Renal cortex interstitium (tissue), 11 donors: ENCODE measurements at regions not wholly inside any gene's neighbourhood (a gene's known extent, or its start where the extent isn't known, plus 50 kb on each side); places are given as distances from the start of the nearest gene placed in this dataset.
A peak's percentile ranks its signal among the peaks of the same experiment; 100 is the strongest.
"Not testable (repeated sequence)": the region's sequence is repeated elsewhere in the genome, so short reads cannot be mapped to it uniquely, and the experiment has no call there.

Experiments
- DNase-seq, 11 donors: peaks; one replicate each; pipeline ENCODE4 v3.0.0-alpha.2; 2013; ENCODE audit warnings: low read depth in 9 of 11, low spot score in 4 of 11; ENCODE audit errors: extremely low read depth in 1 of 11

DNA sequence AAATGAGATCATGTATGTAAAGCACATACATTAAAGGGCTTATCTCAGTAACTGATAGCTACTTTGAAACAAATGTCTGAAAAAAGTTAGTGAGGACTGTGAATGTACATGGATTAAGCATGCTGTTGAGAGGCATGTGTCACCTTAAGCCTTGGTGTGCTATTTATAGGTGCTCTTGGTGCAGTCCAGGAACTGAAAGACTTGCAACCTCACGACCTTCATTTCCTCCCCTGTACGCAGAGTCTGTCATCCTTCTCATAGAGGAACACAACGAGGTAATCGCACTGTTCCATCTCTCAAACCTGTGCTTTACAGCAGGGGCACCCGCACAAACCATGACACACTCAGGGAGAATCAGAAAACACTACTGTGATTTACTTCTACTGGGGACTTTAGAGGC, 65.6 kb downstream of the UFM1 start:
- no peak for DNase-seq

DNA sequence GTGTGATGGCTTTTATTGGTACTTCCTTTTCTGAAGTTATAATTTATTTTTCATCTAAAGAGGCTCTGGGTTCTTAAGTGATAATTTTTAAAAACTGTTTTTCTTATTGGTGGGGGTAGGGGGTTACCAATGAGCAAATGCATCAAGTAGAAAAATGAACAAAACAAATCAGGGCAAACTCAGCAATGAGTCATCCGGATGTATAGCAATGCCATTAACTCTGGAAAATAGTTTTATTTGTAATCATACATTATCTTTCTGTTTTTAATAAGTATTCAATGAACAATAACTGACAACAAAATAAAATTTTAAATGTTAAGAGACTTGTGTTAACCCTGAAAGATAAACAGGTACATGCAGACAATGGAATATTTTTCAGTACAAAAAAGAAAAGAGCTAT, 67.6 kb downstream of the UFM1 start:
- DNase-seq = no peak

DNA sequence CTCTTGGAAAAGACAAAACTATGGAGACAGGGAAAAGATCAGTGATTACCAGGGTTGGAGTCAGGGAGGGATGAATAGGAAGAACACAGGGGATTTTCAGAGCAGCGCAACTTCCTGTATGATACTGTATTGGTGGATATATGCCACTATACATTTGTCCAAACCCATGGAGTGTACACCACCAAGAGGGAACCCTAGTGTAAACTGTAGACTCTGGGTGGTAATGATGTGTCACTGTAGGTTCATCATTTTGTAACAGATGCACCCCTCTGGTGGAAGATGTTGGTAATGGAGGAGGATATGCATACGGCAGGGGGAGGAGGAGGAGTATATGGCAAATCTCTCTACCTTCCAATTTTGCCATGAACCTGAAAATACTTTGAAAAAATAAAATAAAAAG, 68.1 kb downstream of the UFM1 start:
- DNase-seq = no peak

DNA sequence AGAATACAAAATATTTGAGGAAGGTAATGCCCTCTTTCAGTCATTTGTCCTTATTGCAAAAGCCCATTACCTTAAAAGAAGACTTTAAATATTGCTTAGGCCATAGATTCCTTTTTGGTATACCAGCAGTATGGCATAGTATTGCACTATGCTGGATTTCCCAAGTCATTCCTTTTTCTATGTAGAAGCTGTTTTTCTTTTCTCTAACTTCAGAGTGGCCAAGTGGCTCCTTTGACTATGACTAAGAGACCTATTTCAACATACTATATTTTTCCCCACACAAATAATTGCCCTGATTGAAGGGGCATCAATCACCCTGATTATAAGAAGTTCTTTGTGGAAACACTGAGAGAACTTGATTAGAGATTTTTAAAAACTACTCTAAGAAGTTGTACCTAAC, 68.6 kb downstream of the UFM1 start:
- DNase-seq = no peak

DNA sequence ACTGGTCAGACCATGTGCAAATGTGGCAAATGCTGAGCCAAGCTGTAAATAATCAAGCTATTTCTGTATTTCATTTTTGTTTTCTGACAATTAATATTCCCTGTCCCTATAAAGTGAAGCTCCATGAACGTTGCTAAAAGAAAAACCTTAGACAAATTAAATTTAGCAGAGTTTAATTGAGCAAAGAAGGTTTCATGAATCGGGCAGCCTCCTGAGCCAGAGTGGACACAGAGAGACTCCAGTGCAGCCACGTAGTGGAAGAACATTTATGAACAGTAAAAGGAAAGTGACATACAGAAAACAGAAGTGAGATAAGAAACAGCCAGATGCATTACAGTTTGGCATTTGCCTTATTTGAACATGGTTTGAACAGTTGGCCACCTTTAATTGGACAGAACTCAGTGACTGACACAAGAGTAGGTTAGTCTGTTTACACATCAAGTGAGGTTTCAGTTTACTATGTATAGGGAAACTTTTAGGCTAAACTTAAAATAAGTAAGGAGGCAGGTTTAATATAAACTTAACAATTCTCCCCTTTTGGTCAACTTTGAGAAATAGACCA, 69.7 kb downstream of the UFM1 start:
- no peak for DNase-seq

DNA sequence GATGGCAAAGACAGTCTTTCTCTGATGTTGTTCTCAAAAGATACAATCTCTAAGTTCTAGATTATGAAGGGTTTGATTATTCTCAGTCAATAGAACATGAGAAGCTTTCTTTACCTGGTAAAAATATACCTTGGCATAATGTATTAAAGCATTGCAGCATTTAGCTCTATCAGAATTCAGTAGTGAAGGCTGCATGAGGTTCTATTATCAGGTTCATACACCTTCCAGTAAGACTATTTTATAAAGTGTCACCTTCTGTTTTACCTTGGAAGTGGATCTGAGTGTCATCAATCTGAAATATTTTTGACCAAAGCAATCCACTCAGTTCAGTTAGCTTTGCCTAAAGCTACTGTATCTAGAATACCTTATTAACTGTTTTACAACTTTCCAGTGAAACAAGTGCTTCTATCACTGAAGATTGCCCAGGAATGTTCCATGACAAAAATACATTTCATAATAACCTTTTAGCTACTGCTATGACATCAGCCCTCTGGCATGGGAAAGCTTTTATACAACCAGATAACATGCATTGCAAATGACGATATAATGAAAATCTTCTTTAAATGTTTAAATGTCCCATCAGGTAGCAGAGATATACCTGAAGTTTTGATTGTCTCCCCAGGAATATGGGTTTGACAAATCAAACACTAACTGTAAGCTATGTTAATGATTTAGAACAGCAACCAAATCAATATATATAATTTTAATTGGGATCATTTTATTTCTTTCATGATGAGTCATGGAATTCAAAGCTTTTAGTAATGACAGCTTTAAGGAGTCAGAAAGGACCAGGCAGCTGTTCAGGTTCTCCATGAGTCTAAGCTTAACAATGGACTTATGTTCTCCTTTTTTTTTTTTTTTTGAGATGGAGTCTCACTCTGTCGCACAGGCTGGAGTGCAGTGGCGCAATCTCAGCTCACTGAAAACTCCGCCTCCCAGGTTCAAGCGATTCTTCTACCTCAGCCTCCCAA, 72.2 kb downstream of the UFM1 start:
- DNase-seq = no peak

DNA sequence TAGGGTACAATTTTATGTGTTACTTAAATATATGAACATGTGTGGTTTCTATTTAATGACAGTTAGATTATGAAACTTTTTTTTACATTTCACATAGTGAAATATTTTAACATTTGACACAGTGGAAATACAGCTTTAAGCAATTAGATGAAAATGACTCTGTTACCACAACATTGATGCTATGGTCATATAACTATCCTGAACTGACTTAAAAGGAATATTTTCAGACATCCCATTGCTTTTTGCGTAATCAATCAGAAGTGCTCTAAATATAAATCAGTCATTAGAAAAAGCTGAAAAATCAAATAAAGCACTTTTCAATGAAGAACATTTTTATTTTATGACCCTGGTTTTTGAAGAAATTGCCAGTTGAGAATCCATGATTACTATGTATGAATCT, 80.3 kb downstream of the UFM1 start:
- no peak for DNase-seq

DNA sequence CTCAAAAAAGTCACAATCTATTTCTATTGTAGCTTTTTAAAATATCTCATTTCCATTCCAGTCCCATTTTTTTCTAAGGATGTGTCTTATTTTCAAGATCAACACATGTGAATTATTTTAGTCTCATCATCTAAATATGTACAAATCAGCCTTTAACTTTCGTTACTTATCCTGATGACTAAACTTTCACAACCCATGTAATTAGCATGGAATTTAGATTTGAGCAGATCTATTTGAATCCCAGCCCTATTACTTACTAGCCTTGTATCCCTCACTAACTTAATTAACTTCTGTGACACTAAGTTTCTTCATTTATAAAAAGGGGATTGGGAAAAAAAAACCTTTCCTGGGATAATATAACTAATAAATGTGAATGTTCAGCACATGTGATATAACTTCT, 81.1 kb downstream of the UFM1 start:
- DNase-seq = no peak

DNA sequence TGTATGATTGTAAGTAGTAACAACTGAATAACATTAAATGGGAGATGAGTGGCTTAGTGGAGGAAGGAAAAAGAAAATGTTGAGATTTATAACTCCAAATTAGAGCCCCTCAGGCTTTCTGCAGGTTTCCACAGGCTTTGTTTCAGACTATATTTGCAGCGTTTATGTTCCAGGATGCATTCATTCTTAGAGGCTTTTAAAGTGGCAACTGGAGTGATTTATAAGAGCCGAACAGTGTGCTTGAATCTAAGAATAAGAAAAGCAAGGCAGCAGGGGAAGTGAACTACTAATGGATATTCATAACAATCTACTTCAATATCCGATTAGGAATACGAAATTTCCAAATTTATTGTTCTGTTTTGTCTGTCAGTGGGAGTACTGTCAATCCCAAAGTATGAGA, 91.0 kb downstream of the UFM1 start:
- peak in 5 of 11 donors; percentile 11 to 23 (median 15) for DNase-seq

DNA sequence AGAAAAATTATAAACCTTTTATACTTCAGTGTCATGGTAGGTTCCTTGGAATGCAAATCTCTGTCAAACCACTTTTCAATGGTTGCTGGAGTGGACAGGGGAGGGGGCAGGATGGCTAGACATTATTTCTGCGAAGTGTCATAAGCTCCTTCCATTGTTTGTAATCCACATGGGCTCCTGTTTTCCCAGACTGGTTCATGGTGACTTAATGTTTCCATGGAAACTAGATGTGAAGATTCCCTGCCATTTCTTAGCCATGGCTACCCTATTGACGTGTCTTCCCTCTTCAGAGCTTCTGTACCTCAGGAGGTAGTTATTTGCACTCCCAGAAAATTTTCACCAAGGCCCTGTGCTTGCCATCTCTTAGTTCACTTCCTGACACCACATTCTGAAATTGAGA, 95.3 kb downstream of the UFM1 start:
- DNase-seq = no peak

DNA sequence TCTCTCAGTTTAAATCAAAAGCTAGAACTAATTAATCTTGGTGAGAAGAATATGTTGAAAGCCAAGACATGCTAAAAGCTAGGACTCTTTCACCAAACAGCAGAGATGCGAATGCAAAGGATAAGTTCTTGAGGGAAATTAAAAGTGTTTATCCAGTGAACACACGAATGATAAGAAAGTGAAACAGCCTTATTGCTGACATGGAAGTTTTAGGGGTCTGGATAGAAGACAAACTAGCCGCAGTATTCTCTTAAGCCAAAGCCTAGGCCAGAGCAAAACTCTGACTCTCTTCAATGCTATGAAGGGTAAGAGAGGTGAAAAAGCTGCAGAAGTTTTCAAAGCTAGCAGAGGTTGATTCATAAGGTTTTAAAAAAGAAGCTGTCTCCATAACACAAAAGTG, 103.0 kb downstream of the UFM1 start:
- no peak for DNase-seq

DNA sequence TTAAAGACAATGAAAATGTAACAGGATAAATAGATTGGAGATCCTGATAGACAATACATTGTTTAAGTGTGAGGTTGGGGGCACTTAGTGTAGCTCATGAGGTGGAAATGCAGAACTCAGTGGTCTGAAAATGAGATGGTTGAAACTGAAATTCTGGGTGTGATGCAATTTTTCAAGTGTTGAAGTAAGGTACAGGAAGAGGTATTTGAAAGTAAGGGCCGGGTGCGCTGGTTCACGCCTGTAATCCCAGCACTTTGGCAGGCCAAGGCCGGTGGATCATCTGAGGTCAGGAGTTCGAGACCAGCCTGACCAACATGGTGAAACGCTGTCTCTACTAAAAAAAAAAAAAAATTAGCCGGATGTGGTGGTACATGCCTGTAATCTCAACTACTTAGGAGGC, 113.0 kb downstream of the UFM1 start:
- no peak for DNase-seq

DNA sequence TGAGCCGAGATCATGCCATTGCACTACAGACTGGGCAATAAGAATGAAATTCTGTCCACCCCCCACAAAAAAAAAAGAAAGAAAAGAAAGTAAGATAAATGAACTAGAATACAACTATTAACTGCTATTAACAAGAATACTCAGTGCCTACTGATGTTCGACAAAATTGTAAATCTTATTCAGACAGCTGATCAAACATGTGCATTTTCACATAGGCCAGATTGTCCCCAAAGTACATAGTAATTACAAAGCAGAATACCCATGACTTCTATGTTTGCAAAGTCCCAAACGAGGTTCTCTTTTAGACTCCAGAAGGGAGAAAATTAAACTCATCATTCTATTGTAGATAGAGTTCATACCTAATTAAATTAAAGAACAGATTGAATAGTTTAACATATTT, 113.4 kb downstream of the UFM1 start:
- no peak for DNase-seq

DNA sequence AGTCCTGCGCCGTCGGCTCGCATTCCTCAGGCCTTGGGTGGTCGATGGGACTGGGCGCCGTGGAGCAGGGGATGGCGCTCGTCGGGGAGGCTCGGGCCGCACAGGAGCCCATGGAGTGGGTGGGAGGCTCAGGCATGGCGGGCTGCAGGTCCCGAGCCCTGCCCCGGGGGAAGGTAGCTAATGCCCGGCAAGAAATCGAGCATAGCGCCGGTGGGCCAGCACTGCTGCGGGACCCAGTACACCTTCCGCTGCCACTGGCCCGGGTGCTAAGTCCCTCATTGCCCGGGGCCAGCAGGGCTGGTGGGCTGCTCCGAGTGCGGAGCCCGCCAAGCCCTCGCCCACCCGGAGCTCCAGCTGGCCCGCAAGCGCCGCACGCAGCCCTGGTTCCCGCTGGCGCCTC, 122.8 kb downstream of the UFM1 start:
- not testable (repeated sequence) for DNase-seq

DNA sequence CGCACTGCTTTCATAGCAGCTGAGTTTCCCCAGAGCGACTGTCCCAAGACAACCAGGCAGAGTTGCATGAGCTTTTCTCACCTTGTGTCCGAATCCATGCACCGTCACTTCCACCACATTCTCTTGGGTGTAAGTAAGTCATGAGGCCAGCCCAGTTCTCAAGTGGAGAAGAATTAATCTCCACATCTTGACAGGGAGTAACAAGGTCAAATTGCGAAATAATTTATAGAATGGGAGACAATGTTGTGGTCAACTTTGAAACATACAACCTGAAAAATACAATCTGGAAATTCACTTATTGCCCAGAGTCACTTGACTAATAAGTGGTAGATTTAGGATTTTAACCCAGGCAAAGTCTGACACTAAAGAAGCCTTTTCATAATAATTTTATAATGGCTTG, 123.7 kb downstream of the UFM1 start:
- no peak for DNase-seq

DNA sequence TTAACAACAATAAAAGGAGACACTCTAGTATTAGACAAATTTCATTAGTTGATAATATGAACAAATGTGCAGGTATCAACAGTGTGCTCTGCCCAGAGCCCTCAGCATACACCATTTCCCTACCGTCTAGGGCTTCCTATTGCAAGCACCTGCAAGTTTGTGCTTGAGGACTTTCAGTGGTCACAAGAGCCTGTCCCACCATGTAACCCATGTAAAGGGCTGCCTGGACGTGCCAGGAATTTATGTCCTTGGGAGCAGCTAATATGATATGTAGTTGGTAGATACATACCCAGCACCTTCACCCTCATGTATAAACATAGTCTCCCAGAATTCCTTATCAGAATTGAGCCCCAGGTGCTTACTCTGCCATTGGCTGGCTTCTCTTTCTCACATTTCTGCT, 128.0 kb downstream of the UFM1 start:
- no peak for DNase-seq

DNA sequence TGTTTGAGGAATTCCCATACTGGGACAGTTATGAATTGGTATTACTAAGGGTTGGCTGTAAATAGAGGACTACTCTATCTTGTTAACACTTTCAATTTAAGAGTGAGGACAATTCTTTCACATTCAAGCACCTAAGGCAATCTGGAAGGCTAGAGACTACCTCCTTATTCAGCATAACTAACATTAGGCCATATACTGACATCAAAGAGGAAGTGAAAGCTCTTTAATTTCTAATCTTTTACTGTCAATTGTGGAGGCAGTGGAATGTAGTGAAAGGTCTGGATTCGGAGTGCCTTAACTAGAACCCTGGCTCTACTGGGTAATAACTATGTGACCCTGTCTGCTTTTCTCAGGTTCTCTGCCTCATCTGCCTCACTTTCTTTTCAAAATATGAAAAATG, 134.0 kb downstream of the UFM1 start:
- DNase-seq = no peak

DNA sequence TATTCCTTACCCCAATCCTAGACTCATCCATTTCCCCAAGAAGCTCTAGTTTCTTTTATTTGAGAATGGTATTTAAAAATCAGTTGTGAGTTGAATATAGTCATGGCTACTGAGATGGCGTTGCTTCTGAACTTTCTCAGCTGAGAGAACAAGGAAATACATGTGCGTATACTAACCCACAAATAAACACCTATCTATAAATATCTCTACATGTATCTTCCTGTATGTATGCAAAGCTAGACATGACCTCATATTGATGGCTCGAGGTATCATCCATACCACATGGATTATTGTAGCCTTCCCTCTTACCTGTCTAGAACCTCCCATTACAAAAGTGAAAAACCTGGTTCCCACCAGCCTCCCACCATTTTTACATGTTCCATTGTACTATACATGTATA, 141.0 kb downstream of the UFM1 start:
- DNase-seq = no peak

DNA sequence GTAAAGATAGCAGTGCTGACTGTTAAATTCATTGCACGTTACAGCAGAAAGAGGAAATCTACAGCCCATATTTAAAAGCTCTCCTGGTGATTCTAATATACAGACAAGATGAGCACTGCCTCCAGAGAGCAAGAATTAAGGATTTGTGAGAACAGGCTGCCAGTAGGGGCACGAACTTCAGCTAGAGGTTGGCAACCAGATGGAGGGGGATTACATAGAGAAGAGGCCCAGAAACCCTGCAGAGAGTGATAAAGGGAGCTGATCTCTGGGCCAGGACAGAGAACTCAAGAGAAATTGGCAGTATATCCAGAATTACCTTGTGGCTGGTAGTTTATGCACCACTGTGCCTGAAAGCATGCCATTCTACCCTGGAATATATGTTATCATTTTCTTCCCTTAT, 144.8 kb downstream of the UFM1 start:
- DNase-seq = no peak

DNA sequence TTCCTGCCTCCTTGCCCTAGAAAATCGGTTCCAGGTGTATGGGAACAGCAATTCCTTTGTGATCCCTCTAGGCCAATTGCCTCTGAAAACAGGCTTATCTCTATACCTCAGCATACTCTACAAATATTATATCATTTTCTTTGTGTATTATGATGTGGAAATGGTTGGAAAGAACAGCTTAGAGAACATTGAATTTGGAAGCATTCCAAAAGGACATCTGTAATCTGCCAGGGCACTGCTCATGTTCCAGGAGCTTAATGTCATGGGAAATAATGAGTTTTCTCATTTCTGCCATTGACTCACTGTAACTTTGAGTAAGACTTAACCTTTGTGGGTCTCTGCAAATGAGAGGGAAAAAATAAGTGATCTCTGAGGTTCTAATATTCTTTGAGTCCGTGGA, 147.3 kb downstream of the UFM1 start:
- no peak for DNase-seq

DNA sequence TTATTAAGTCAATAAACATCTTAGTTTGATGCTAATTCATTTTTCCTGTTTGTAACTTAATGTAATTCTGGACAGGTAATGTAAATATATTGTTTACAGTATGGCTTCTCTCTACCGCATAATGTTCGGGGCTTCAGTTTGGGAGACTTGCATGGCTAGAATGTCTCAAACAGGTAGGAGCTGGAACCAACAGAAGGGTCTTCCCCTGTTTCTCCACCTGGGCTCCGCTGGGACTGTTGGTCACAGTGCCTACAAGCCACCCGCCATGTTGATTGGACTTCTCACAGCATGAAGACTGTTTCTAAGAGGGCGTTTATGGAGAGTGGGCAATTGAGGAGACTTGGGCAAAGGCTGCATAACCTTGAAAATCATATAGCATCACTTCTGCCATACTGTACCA, 148.6 kb downstream of the UFM1 start:
- DNase-seq = no peak
